ENCODE measurements at regions not wholly inside any gene's neighbourhood (a gene's known extent, or its start where the extent isn't known, plus 50 kb on each side); places are given as distances from the start of the nearest gene placed in this dataset.

DNA sequence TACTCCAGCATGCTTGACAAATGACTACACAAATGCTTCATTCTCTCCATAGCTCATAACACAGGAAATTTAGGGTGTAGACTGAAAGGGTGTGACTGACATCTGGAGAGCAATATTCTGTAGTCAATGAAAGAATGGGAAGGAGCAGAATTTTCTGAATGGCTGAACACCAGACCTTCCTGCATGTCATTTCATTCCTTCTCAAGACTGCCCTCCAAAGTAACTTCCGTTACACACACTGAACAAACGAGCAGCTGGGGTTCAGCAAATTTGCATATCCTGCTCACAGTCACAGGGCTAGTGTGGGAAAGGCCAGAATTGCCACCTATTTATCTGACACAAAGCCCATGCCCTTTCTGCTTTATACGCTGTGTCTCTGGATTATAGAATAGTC is 325.0 kb upstream of the CFAP20DC start:
- Histone ChIP-seq H3K27me3 (no peaks in the 10 kb centered on the region), H3K36me3 (no peaks in the 10 kb centered on the region), H3K27ac (no peak overlapping the region), H3K9me3 (no peaks in the 10 kb centered on the region), H3K4me1 (peaks cover 0 to 13% (median 0%) of the 10 kb centered on the region in 12 donors), H3K4me3 (no peak overlapping the region)
- intact Hi-C loops (cut with DNase I) = loop anchor here in 1 of 10 donors (10.0 kb wide), 1 partner anchor 60 kb away; no protein-coding TSS in a partner anchor
- no peak for ATAC-seq
- no peak for DNase-seq
- TF ChIP-seq POLR2A (IDR thresholded peaks at IDR 0.05) (no peak), CTCF (IDR thresholded peaks at IDR 0.05) (no peak)
- 50 to 64% (median 54%) methylated on average over 3 of the region's 3 CpGs for WGBS, 4 donors

DNA sequence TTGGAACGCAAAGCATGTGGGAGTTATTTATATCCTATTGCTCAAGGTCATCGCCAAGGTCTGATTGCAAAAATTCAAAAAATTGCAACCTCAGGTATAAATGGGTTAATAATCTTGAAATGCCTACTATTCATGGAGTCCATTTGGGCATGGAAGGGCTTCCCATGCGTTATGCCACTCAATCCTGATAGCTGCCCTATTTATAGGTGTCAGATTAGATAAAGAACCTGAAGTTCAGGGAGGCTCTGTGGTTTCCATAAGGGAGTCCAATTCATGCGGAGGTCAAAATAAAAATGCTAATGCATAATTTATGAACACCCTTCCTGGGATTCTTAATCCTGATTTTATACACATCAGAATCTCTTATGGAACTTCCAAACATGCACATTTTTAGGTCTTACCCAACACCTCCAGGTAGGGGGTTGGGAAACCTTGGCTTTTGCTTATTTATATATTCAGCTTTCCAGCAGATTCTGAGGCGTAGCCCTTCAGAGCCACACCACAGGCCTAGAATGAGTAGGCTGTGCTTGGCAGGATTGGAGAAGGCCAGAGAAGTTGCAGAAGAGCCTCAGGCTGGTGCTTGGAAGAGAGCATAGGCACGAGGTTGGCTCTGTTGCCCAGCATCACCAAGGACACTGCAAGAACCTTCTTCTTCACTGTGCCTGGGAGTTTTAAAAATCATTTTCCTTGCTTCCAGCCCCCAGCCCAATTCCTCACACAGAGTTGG is 324.4 kb upstream of the CFAP20DC start:
- intact Hi-C loops (cut with DNase I) = loop anchor here in 1 of 10 donors (10.0 kb wide), 1 partner anchor 59 kb away; no protein-coding TSS in a partner anchor
- no peak for TF ChIP-seq CTCF (IDR thresholded peaks at IDR 0.05)
- no peak for TF ChIP-seq POLR2A (IDR thresholded peaks at IDR 0.05)
- Histone ChIP-seq H3K4me1 (peaks cover 0 to 13% (median 0%) of the 10 kb centered on the region in 12 donors), H3K27ac (no peak overlapping the region), H3K36me3 (no peaks in the 10 kb centered on the region), H3K27me3 (no peaks in the 10 kb centered on the region), H3K9me3 (no peaks in the 10 kb centered on the region), H3K4me3 (no peak overlapping the region)
- 47 to 59% (median 51%) methylated on average over 6 of the region's 6 CpGs for WGBS, 4 donors
- DNase-seq (no peak), ATAC-seq (peak in 2 of 4 donors; percentile 82 to 89)

DNA sequence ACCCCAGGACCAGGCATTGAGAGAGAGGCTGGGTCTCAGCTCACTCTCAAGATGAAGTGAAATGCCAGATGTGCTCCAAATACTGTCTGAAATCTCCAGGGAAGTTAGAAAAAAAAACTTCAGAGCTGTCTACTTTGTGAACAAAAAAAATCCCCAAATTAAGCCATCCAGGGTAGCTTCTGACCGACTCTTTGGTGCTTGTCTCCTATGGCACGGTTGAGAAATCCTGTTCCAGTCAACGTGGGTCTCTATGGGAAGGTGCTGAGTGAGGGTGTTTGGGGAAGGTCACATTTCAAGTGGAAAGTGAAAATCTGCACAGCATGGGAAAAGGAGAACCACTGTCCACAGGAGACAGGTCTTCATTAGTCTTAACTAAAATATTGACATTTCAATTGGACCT is 322.5 kb upstream of the CFAP20DC start:
- ATAC-seq = no peak

More for the DNA sequence above, 322.5 kb upstream of the CFAP20DC start:
- Histone ChIP-seq H3K4me3 (no peak overlapping the region), H3K4me1 (peaks cover 0 to 13% (median 0%) of the 10 kb centered on the region in 12 donors), H3K27me3 (no peaks in the 10 kb centered on the region), H3K9me3 (no peaks in the 10 kb centered on the region), H3K27ac (no peak overlapping the region), H3K36me3 (no peaks in the 10 kb centered on the region)
- DNase-seq = no peak
- WGBS, 4 donors = 44 to 61% (median 47%) methylated on average over 3 of the region's 3 CpGs
- no peak for TF ChIP-seq CTCF (IDR thresholded peaks at IDR 0.05)
- TF ChIP-seq POLR2A (IDR thresholded peaks at IDR 0.05) = no peak
- intact Hi-C loops (cut with DNase I) = loop anchor here in 1 of 10 donors (10.0 kb wide), 1 partner anchor 58 kb away; no protein-coding TSS in a partner anchor

Data from heart left ventricle (tissue), 16 donors.